ENCODE measurements at regions not wholly inside any gene's neighbourhood (a gene's known extent, or its start where the extent isn't known, plus 50 kb on each side); places are given as distances from the start of the nearest gene placed in this dataset.

DNA sequence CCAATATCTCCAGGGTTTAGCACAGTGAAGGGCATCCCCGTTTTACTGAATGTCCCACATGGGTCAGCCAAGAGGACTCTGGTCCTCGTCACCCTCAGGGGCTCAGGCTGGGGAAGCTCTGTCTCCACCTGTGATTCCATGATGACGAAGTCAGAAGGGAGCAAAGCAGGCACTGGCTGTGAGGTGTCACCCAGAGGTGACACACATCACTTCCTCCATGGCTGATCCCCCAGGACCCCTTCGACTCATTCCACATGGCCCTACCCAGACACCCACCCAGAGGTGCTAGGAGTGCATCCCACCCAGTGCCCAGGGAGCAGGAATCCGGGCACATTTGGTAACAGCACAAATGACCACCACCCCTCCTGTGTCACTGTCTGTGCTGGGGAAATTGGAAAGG is 145.2 kb upstream of the VSTM2B start:
- peak in 3 of 5 donors; percentile 5 to 35 (median 9) for DNase-seq
- no peak for FAIRE-seq
- Histone ChIP-seq H3K9ac (ENCODE audit: low read length in 3 of 3) (no peak overlapping the region), H3K36me3 (ENCODE audit: control insufficient read depth in 2 of 3, insufficient read depth in 3 of 3, low read length in 3 of 3) (no peaks in the 10 kb centered on the region), H3K4me1 (ENCODE audit: control insufficient read depth in 2 of 3, insufficient read depth in 2 of 3, low read depth in 1 of 3, low read length in 3 of 3) (no peaks in the 10 kb centered on the region), H3K27ac (ENCODE audit: low read depth in 2 of 2, low read length in 2 of 2) (no peak overlapping the region), H3K9me3 (ENCODE audit: control insufficient read depth in 2 of 3, insufficient read depth in 1 of 3, low read length in 3 of 3) (no peaks in the 10 kb centered on the region), H3K27me3 (ENCODE audit: control insufficient read depth, insufficient read depth, low read length) (no peaks in the 10 kb centered on the region), H3K4me3 (ENCODE audit: low read length in 3 of 3) (no peak overlapping the region)
- intact Hi-C loops (cut with DNase I), result no loop called here
- TF ChIP-seq, protein P1, sequence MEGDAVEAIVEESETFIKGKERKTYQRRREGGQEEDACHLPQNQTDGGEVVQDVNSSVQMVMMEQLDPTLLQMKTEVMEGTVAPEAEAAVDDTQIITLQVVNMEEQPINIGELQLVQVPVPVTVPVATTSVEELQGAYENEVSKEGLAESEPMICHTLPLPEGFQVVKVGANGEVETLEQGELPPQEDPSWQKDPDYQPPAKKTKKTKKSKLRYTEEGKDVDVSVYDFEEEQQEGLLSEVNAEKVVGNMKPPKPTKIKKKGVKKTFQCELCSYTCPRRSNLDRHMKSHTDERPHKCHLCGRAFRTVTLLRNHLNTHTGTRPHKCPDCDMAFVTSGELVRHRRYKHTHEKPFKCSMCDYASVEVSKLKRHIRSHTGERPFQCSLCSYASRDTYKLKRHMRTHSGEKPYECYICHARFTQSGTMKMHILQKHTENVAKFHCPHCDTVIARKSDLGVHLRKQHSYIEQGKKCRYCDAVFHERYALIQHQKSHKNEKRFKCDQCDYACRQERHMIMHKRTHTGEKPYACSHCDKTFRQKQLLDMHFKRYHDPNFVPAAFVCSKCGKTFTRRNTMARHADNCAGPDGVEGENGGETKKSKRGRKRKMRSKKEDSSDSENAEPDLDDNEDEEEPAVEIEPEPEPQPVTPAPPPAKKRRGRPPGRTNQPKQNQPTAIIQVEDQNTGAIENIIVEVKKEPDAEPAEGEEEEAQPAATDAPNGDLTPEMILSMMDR (IDR thresholded peaks at IDR 0.05; ENCODE audit: borderline replicate concordance, extremely low read depth, insufficient read depth), result no peak

DNA sequence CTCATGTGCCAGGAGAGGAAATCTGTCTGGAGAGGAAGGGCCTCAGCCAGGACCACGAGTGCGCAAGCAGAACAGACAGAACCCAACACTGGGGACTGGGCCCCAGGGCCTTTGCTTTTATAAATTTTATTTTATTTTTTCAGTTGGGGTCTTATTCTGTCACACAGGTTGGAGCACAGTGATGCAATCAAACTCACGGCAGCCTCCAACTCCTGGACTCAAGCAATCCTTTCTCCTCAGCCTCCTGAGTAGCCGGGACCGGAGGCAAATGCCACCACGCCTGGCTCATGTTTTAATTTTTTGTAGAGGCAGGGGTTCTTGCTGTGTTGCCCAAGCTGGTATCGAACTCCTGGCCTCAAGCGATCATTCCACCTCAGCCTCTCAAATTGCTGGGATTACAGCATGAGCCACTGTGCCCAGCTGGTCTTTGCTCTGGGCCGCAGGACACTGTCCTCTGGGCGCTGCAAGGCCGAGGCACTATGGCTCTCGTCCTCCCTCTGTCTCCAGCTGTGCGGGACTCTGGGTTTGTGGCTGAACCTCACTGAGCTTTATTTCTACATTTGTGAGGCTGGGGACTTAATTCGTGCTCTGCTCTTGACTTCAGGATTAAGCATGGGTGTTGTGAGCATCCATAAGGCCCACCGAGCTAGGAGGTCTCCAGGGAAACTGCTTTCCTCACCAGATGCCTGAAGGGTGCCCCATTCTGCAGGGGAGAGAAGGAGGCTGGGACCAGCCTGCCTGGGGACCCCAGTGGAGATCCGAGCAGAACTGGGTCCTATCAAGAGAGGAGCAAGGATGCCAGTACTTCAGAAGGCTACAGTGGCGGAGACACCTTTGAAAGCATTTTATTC is 144.2 kb upstream of the VSTM2B start:
- Histone ChIP-seq H3K27me3 (ENCODE audit: control insufficient read depth, insufficient read depth, low read length) (no peaks in the 10 kb centered on the region), H3K9ac (ENCODE audit: low read length in 3 of 3) (no peak overlapping the region), H3K4me3 (ENCODE audit: low read length in 3 of 3) (no peak overlapping the region), H3K27ac (ENCODE audit: low read depth in 2 of 2, low read length in 2 of 2) (no peak overlapping the region), H3K9me3 (ENCODE audit: control insufficient read depth in 2 of 3, insufficient read depth in 1 of 3, low read length in 3 of 3) (no peaks in the 10 kb centered on the region), H3K36me3 (ENCODE audit: control insufficient read depth in 2 of 3, insufficient read depth in 3 of 3, low read length in 3 of 3) (no peaks in the 10 kb centered on the region), H3K4me1 (ENCODE audit: control insufficient read depth in 2 of 3, insufficient read depth in 2 of 3, low read depth in 1 of 3, low read length in 3 of 3) (no peaks in the 10 kb centered on the region)
- TF ChIP-seq, protein P1 (IDR thresholded peaks at IDR 0.05; ENCODE audit: borderline replicate concordance, extremely low read depth, insufficient read depth), result no peak
- FAIRE-seq (no peak), DNase-seq (peak in 3 of 5 donors; percentile 3 to 19 (median 8))
- intact Hi-C loops (cut with DNase I), result no loop called here

DNA sequence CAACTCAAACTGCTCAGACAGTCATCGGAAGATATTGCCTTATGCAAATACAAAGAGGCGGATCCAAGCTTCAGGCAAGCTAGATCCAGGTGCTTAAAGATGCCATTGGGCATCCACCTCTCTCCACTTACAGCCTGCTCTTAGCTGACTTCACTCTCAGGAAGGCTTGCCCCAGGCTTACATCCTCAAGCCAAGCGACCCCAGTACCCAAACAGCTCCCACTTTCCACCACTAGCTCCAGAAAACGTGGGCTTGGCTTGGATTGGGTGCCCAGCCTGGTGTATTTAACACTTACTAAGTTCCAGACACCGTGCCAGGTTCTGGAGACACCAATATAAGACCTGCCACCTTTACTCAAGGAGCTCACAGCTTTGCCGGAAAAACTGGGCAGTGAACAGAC is 142.1 kb upstream of the VSTM2B start:
- Histone ChIP-seq H3K36me3 (ENCODE audit: control insufficient read depth in 2 of 3, insufficient read depth in 3 of 3, low read length in 3 of 3) (no peaks in the 10 kb centered on the region), H3K27ac (ENCODE audit: low read depth in 2 of 2, low read length in 2 of 2) (no peak overlapping the region), H3K9ac (ENCODE audit: low read length in 3 of 3) (no peak overlapping the region), H3K27me3 (ENCODE audit: control insufficient read depth, insufficient read depth, low read length) (no peaks in the 10 kb centered on the region), H3K4me3 (ENCODE audit: low read length in 3 of 3) (no peak overlapping the region), H3K4me1 (ENCODE audit: control insufficient read depth in 2 of 3, insufficient read depth in 2 of 3, low read depth in 1 of 3, low read length in 3 of 3) (no peaks in the 10 kb centered on the region), H3K9me3 (ENCODE audit: control insufficient read depth in 2 of 3, insufficient read depth in 1 of 3, low read length in 3 of 3) (no peaks in the 10 kb centered on the region)
- no peak for FAIRE-seq
- TF ChIP-seq, protein P1 (IDR thresholded peaks at IDR 0.05; ENCODE audit: borderline replicate concordance, extremely low read depth, insufficient read depth), result no peak
- DNase-seq, result peak in 2 of 5 donors; percentile 6 to 11
- intact Hi-C loops (cut with DNase I), result no loop called here
